H9 (cell line): ENCODE measurements at regions not wholly inside any gene's neighbourhood (a gene's known extent, or its start where the extent isn't known, plus 50 kb on each side); places are given as distances from the start of the nearest gene placed in this dataset.

Source experiments
- DNase-seq: peaks from one replicate; pipeline ENCODE4 v3.0.0-alpha.2; 2017
- H2AFZ ChIP-seq: one replicate; pipeline ENCODE4 v1.6.1; 2013; ENCODE audit warnings: mild to moderate bottlenecking, low read length, control low read depth, moderate library complexity
- H2AK5ac ChIP-seq: 2 replicates; pipeline ENCODE4 v1.6.1; 2013; ENCODE audit warnings: low read length, control low read depth, mixed read lengths; ENCODE audit not compliant: insufficient read length
- H2BK120ac ChIP-seq: one replicate; pipeline ENCODE4 v1.6.1; 2013; ENCODE audit warnings: low read depth, mild to moderate bottlenecking, low read length, control low read depth, inconsistent platforms; ENCODE audit not compliant: poor library complexity, severe bottlenecking
- H2BK12ac ChIP-seq: 2 replicates; pipeline ENCODE4 v1.6.1; 2013; ENCODE audit warnings: low read length, control low read depth, mixed read lengths, low read depth; ENCODE audit not compliant: insufficient read length
- H2BK15ac ChIP-seq: 2 replicates; pipeline ENCODE4 v1.6.1; 2013; ENCODE audit warnings: low read depth, low read length, control low read depth
- H2BK20ac ChIP-seq: one replicate; pipeline ENCODE4 v1.6.1; 2013; ENCODE audit warnings: low read depth, mild to moderate bottlenecking, low read length, control low read depth, inconsistent platforms; ENCODE audit not compliant: poor library complexity, severe bottlenecking
- H2BK5ac ChIP-seq: 2 replicates; pipeline ENCODE4 v1.6.1; 2013; ENCODE audit warnings: low read length, control low read depth, mixed read lengths; ENCODE audit not compliant: insufficient read length
- H3K14ac ChIP-seq: 2 replicates; pipeline ENCODE4 v1.6.1; 2013; ENCODE audit warnings: low read length, control low read depth; ENCODE audit not compliant: insufficient read depth
- H3K18ac ChIP-seq: 2 replicates; pipeline ENCODE4 v1.6.1; 2013; ENCODE audit warnings: low read depth, mild to moderate bottlenecking, mixed read lengths, low read length, control low read depth; ENCODE audit not compliant: insufficient read length
- H3K23ac ChIP-seq: 2 replicates; pipeline ENCODE4 v1.6.1; 2013; ENCODE audit warnings: low read length, control low read depth, mixed read lengths, low read depth; ENCODE audit not compliant: insufficient read length
- H3K23me2 ChIP-seq: 2 replicates; pipeline ENCODE4 v1.6.1; 2013; ENCODE audit warnings: low read depth, mild to moderate bottlenecking, mixed read lengths, low read length, control low read depth; ENCODE audit not compliant: insufficient read length, poor library complexity, severe bottlenecking
- H3K27ac ChIP-seq: 2 replicates; pipeline ENCODE4 v1.5.1; 2013; ENCODE audit warnings: low read length, control low read depth, mixed read lengths, low read depth; ENCODE audit not compliant: insufficient read length
- H3K27me3 ChIP-seq: 2 replicates; pipeline ENCODE4 v1.6.1; 2013; ENCODE audit warnings: low read length, control low read depth, inconsistent platforms; ENCODE audit not compliant: insufficient read depth
- H3K4ac ChIP-seq: 2 replicates; pipeline ENCODE4 v1.6.1; 2013; ENCODE audit warnings: low read depth, mild to moderate bottlenecking, control low read depth, inconsistent platforms, low read length, moderate library complexity
- H3K4me1 ChIP-seq: 2 replicates; pipeline ENCODE4 v1.6.1; 2013; ENCODE audit warnings: low read length, control low read depth, inconsistent platforms; ENCODE audit not compliant: insufficient read depth
- H3K4me2 ChIP-seq: 2 replicates; pipeline ENCODE4 v1.6.1; 2013; ENCODE audit warnings: low read length, control low read depth, mixed read lengths; ENCODE audit not compliant: insufficient read length, insufficient read depth
- H3K56ac ChIP-seq: 2 replicates; pipeline ENCODE4 v1.6.1; 2013; ENCODE audit warnings: low read depth, mild to moderate bottlenecking, mixed read lengths, low read length, control low read depth; ENCODE audit not compliant: insufficient read length
- H3K79me1 ChIP-seq: 2 replicates; pipeline ENCODE4 v1.6.1; 2013; ENCODE audit warnings: low read depth, mild to moderate bottlenecking, moderate library complexity, low read length, control low read depth, inconsistent platforms; ENCODE audit not compliant: insufficient read depth, poor library complexity, severe bottlenecking
- H3K79me2 ChIP-seq: 2 replicates; pipeline ENCODE4 v1.6.1; 2013; ENCODE audit warnings: low read length, control low read depth, inconsistent platforms; ENCODE audit not compliant: insufficient read depth
- H3K9ac ChIP-seq: 2 replicates; pipeline ENCODE4 v1.6.1; 2013; ENCODE audit warnings: low read length, control low read depth, mixed read lengths; ENCODE audit not compliant: insufficient read length; ENCODE audit errors: extremely low read depth
- H3K9me3 ChIP-seq: one replicate; pipeline ENCODE4 v1.6.1; 2013; ENCODE audit warnings: low read depth, low read length, inconsistent platforms; ENCODE audit not compliant: control insufficient read depth
- H3T11ph ChIP-seq: one replicate; pipeline ENCODE4 v1.6.1; 2013; ENCODE audit warnings: mild to moderate bottlenecking, low read length, control low read depth, inconsistent platforms
- H4K20me1 ChIP-seq: one replicate; pipeline ENCODE4 v1.6.1; 2013; ENCODE audit not compliant: control insufficient read depth, insufficient read length, insufficient read depth
- H4K5ac ChIP-seq: 2 replicates; pipeline ENCODE4 v1.6.1; 2013; ENCODE audit warnings: low read depth, mild to moderate bottlenecking, mixed read lengths, low read length, control low read depth; ENCODE audit not compliant: insufficient read length
- H4K8ac ChIP-seq: replicated peaks from 2 replicates; pipeline ENCODE4 v1.6.1; 2013; ENCODE audit warnings: low read length, control low read depth, mixed read lengths, low read depth; ENCODE audit not compliant: insufficient read length
- H4K91ac ChIP-seq: 2 replicates; pipeline ENCODE4 v1.6.1; 2013; ENCODE audit warnings: low read depth, mild to moderate bottlenecking, moderate library complexity, mixed read lengths, low read length, control low read depth; ENCODE audit not compliant: insufficient read length
- H3K27ac Mint-ChIP-seq, 3 experiments: 2 replicates in 2 of 3; 3 replicates in 1 of 3; pipeline ENCODE4 v1.8.0; 2020 to 2021; ENCODE audit warnings: mixed read lengths in 3 of 3, mild to moderate bottlenecking in 1 of 3, moderate library complexity in 1 of 3
- H3K27me3 Mint-ChIP-seq: 2 replicates; pipeline ENCODE4 v1.8.0; 2021; ENCODE audit warnings: low read depth, mild to moderate bottlenecking, moderate library complexity, mixed read lengths
- H3K36me3 Mint-ChIP-seq, 3 experiments: 2 replicates in 2 of 3; 3 replicates in 1 of 3; pipeline ENCODE4 v1.8.0; 2020 to 2021; ENCODE audit warnings: low read depth in 3 of 3, mixed read lengths in 3 of 3; ENCODE audit not compliant: insufficient read depth in 1 of 3
- H3K4me1 Mint-ChIP-seq, 2 experiments: 2 replicates each; pipeline ENCODE4 v1.8.0; 2020; ENCODE audit warnings: mixed read lengths in 2 of 2
- H3K4me3 Mint-ChIP-seq, 2 experiments: 2 replicates in 1 of 2; 3 replicates in 1 of 2; pipeline ENCODE4 v1.8.0; 2020 to 2021; ENCODE audit warnings: mild to moderate bottlenecking in 2 of 2, mixed read lengths in 2 of 2, moderate library complexity in 1 of 2
- H3K9me3 Mint-ChIP-seq, 2 experiments: 2 replicates in 1 of 2; 3 replicates in 1 of 2; pipeline ENCODE4 v1.8.0; 2020; ENCODE audit warnings: mild to moderate bottlenecking in 2 of 2, mixed read lengths in 2 of 2, moderate library complexity in 1 of 2
- WGBS: extraction: QIAGEN DNeasy Blood & Tissue Kit; methylation state at CpG from one replicate; pipeline ENCODE4 v1.1.7; 2013; ENCODE audit warnings: missing lambda C conversion rate, low lambda C conversion rate, mixed read lengths; ENCODE audit not compliant: insufficient read length; ENCODE audit errors: extremely low coverage; 5-methylcytosine and 5-hydroxymethylcytosine counted together
- TF ChIP-seq, protein P1 (sequence below): fragments of 200-600 bp; sonication (generic); conservative IDR thresholded peaks from 3 replicates; pipeline ENCODE4 v1.8.0; 2021; ENCODE audit warnings: antibody characterized with exemption, mild to moderate bottlenecking

GRCh38 chr10:25713894-25714240 lies 220.2 kb upstream of the MYO3A start:
- DNase-seq: no peak
- no peak overlapping the region for H3K4me2 ChIP-seq
- H4K5ac ChIP-seq: no peak overlapping the region
- Mint-ChIP-seq H3K4me3 (no peak overlapping the region), H3K36me3 (peaks cover 14 to 23% (median 15%) of the 10 kb centered on the region in 3 experiments), H3K27ac (no peak overlapping the region), H3K4me1 (no peaks in the 10 kb centered on the region; a peak in 1 of 4 replicates), H3K9me3 (peaks cover 22 to 27% of the 10 kb centered on the region in 2 experiments), H3K27me3 (peaks cover 3% of the 10 kb centered on the region)
- H2BK20ac ChIP-seq: no peak overlapping the region
- H2BK15ac ChIP-seq: no peak overlapping the region
- no peaks in the 10 kb centered on the region for H3K79me2 ChIP-seq
- no peaks in the 10 kb centered on the region for H3K79me1 ChIP-seq
- H3K14ac ChIP-seq: no peak overlapping the region
- H3K23me2 ChIP-seq: no peaks in the 10 kb centered on the region
- no peak overlapping the region for H2BK12ac ChIP-seq
- no peaks in the 10 kb centered on the region for H3K27me3 ChIP-seq
- no CpG with 5 or more reads among the region's 3 CpGs for whole genome bisulfite sequencing
- no peak overlapping the region for H2AFZ ChIP-seq
- no peaks in the 10 kb centered on the region for H3K9me3 ChIP-seq
- no peak overlapping the region for H3K4ac ChIP-seq
- no peak overlapping the region for H4K91ac ChIP-seq
- H3K27ac ChIP-seq: no peak overlapping the region
- TF ChIP-seq, protein P1, sequence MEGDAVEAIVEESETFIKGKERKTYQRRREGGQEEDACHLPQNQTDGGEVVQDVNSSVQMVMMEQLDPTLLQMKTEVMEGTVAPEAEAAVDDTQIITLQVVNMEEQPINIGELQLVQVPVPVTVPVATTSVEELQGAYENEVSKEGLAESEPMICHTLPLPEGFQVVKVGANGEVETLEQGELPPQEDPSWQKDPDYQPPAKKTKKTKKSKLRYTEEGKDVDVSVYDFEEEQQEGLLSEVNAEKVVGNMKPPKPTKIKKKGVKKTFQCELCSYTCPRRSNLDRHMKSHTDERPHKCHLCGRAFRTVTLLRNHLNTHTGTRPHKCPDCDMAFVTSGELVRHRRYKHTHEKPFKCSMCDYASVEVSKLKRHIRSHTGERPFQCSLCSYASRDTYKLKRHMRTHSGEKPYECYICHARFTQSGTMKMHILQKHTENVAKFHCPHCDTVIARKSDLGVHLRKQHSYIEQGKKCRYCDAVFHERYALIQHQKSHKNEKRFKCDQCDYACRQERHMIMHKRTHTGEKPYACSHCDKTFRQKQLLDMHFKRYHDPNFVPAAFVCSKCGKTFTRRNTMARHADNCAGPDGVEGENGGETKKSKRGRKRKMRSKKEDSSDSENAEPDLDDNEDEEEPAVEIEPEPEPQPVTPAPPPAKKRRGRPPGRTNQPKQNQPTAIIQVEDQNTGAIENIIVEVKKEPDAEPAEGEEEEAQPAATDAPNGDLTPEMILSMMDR: no peak
- H2BK120ac ChIP-seq: no peak overlapping the region
- H4K20me1 ChIP-seq: no peaks in the 10 kb centered on the region
- H3K56ac ChIP-seq: no peak overlapping the region
- no peak overlapping the region for H3K9ac ChIP-seq
- H3K23ac ChIP-seq: no peak overlapping the region
- no peak overlapping the region for H4K8ac ChIP-seq
- H2BK5ac ChIP-seq: no peak overlapping the region
- H3K4me1 ChIP-seq: no peaks in the 10 kb centered on the region
- no peak overlapping the region for H3K18ac ChIP-seq
- no peak overlapping the region for H3T11ph ChIP-seq
- no peak overlapping the region for H2AK5ac ChIP-seq
